A673 (cell line): ENCODE measurements at regions not wholly inside any gene's neighbourhood (a gene's known extent, or its start where the extent isn't known, plus 50 kb on each side); places are given as distances from the start of the nearest gene placed in this dataset.
"Not testable (repeated sequence)": the region's sequence is repeated elsewhere in the genome, so short reads cannot be mapped to it uniquely, and the experiment has no call there.

Source experiments
- BruUV-seq: library from RNA; stranded (reverse); fragments of 400-500 nt; replicated peaks from 2 replicates; lab custom pipeline; 2021; lab: Mats Ljungman, UMichigan
- CTCF ChIA-PET: fragments of 300-600 bp; sonication (Branson Sonifier 250); formaldehyde crosslinking; loops from one replicate; lab custom pipeline; 2022; ENCODE audit warnings: antibody characterized with exemption; lab: Charles Lee
- POLR2A ChIA-PET: fragments of 300-600 bp; sonication (Branson Sonifier 250); formaldehyde crosslinking; loops from one replicate; lab custom pipeline; 2022; ENCODE audit warnings: antibody characterized with exemption; ENCODE audit not compliant: low non-redundant PET; lab: Charles Lee
- DNase-seq: peaks from one replicate; pipeline ENCODE4 v3.0.0-alpha.2; 2015; ENCODE audit warnings: low spot score
- H3K27ac ChIP-seq: fragments of 200-600 bp; sonication (generic); 2 replicates; pipeline ENCODE4 v1.5.1; 2016; ENCODE audit warnings: mixed run types, low read depth, mild to moderate bottlenecking, mixed read lengths, antibody characterized with exemption, low read length; ENCODE audit not compliant: poor library complexity, severe bottlenecking
- H3K27me3 ChIP-seq: fragments of 200-600 bp; sonication (generic); replicated peaks from 2 replicates; pipeline ENCODE4 v1.6.1; 2017; ENCODE audit warnings: mixed run types, low read depth, mild to moderate bottlenecking, mixed read lengths, antibody characterized with exemption, low read length; ENCODE audit not compliant: insufficient read depth, poor library complexity
- H3K36me3 ChIP-seq: fragments of 200-600 bp; sonication (generic); 2 replicates; pipeline ENCODE4 v1.6.1; 2016; ENCODE audit warnings: mixed run types, mild to moderate bottlenecking, mixed read lengths, antibody characterized with exemption, low read length; ENCODE audit not compliant: insufficient read depth, poor library complexity, severe bottlenecking
- H3K4me1 ChIP-seq: fragments of 200-600 bp; sonication (generic); 2 replicates; pipeline ENCODE4 v1.6.1; 2017; ENCODE audit warnings: mixed run types, mild to moderate bottlenecking, mixed read lengths, antibody characterized with exemption, low read length; ENCODE audit not compliant: insufficient read depth, poor library complexity, severe bottlenecking
- H3K4me3 ChIP-seq: fragments of 200-600 bp; sonication (generic); 2 replicates; pipeline ENCODE4 v1.5.1; 2016; ENCODE audit warnings: low read depth, mixed run types, mild to moderate bottlenecking, mixed read lengths, low read length; ENCODE audit not compliant: poor library complexity, severe bottlenecking
- H3K9me3 ChIP-seq: fragments of 200-600 bp; sonication (generic); 2 replicates; pipeline ENCODE4 v1.6.1; 2016; ENCODE audit warnings: mixed run types, low read depth, mild to moderate bottlenecking, mixed read lengths, antibody characterized with exemption, low read length; ENCODE audit not compliant: poor library complexity, severe bottlenecking
- CTCF ChIP-seq: fragments of 300-800, 200-600 bp; sonication (generic); conservative IDR thresholded peaks from 2 replicates; pipeline ENCODE4 v1.5.1; 2017; ENCODE audit warnings: low read depth, mild to moderate bottlenecking, antibody characterized with exemption, low read length, moderate library complexity, mixed read lengths
- EZH2 ChIP-seq: fragments of 200-600 bp; sonication (generic); IDR thresholded peaks from 2 replicates; pipeline ENCODE4 v1.6.1; 2017; ENCODE audit warnings: borderline replicate concordance, low read depth, mild to moderate bottlenecking, mixed read lengths, antibody characterized with exemption, low read length; ENCODE audit not compliant: poor library complexity, severe bottlenecking
- intact Hi-C: fragments of 100-400 bp; cut with micrococcal nuclease; formaldehyde crosslinking; loops from one replicate; pipeline ENCODE4 v1.10.0; 2022; ENCODE audit not compliant: unreplicated experiment

- no peak overlapping the region for H3K4me3 ChIP-seq
- no peaks in the 10 kb centered on the region for H3K4me1 ChIP-seq
- H3K36me3 ChIP-seq, result no peaks in the 10 kb centered on the region
- BruUV-seq, result no TSS peak
- TF ChIP-seq CTCF (no peak), EZH2 (no peak)
- peaks cover 4% of the 10 kb centered on the region for H3K9me3 ChIP-seq
- H3K27me3 ChIP-seq, result no peaks in the 10 kb centered on the region
- DNase-seq, result no peak
- H3K27ac ChIP-seq, result no peak overlapping the region
- POLR2A ChIA-PET, result no interaction called here
- intact Hi-C loops, result no loop called here
- CTCF ChIA-PET, result no interaction called here
These were observed 87.0 kb upstream of the BTG3 start for GRCh38 chr21:17699524-17700189.

- no peaks in the 10 kb centered on the region for H3K27me3 ChIP-seq
- intact Hi-C loops, result no loop called here
- CTCF ChIA-PET, result no interaction called here
- H3K36me3 ChIP-seq, result no peaks in the 10 kb centered on the region
- no peaks in the 10 kb centered on the region for H3K4me1 ChIP-seq
- POLR2A ChIA-PET, result no interaction called here
- H3K4me3 ChIP-seq, result no peak overlapping the region
- no peak overlapping the region for H3K27ac ChIP-seq
- TF ChIP-seq CTCF (no peak), EZH2 (no peak)
- DNase-seq, result no peak
- no TSS peak for BruUV-seq
- H3K9me3 ChIP-seq, result no peaks in the 10 kb centered on the region
These were observed 84.8 kb upstream of the BTG3 start for GRCh38 chr21:17697473-17697872.

- DNase-seq, H3K27me3 ChIP-seq, H3K4me3 ChIP-seq, H3K27ac ChIP-seq, BruUV-seq, POLR2A ChIA-PET, H3K36me3 ChIP-seq, intact Hi-C loops, H3K9me3 ChIP-seq, H3K4me1 ChIP-seq, CTCF ChIA-PET: not testable (repeated sequence)
These were observed 81.7 kb upstream of the BTG3 start for GRCh38 chr21:17694416-17694815.

GRCh38 chr21:17693801-17694200 is 81.1 kb upstream of the BTG3 start:
- no peak overlapping the region for H3K4me3 ChIP-seq
- H3K27ac ChIP-seq, result no peak overlapping the region
- DNase-seq, result no peak
- intact Hi-C loops, result no loop called here
- H3K4me1 ChIP-seq, result no peaks in the 10 kb centered on the region
- no peaks in the 10 kb centered on the region for H3K36me3 ChIP-seq
- BruUV-seq, result no TSS peak
- no peaks in the 10 kb centered on the region for H3K9me3 ChIP-seq
- ChIA-PET CTCF (no interaction called here), POLR2A (no interaction called here)
- H3K27me3 ChIP-seq, result no peaks in the 10 kb centered on the region
- TF ChIP-seq EZH2, result no peak
- no peak for TF ChIP-seq CTCF
